Subcutaneous abdominal adipose tissue (tissue), 5 donors: ENCODE measurements at regions not wholly inside any gene's neighbourhood (a gene's known extent, or its start where the extent isn't known, plus 50 kb on each side); places are given as distances from the start of the nearest gene placed in this dataset.

Source experiments
- H3K27ac ChIP-seq: one replicate; pipeline ENCODE4 v1.7.0; 2013; ENCODE audit warnings: low read depth, mild to moderate bottlenecking, inconsistent platforms, low read length, moderate library complexity
- H3K27me3 ChIP-seq, 5 donors: one replicate each; pipeline ENCODE4 v1.7.0; 2013; ENCODE audit warnings: low read length in 5 of 5, inconsistent platforms in 1 of 5; ENCODE audit not compliant: control insufficient read depth in 5 of 5, insufficient read depth in 4 of 5
- H3K36me3 ChIP-seq, 5 donors: one replicate each; pipeline ENCODE4 v1.7.0; 2013; ENCODE audit warnings: low read length in 5 of 5; ENCODE audit not compliant: control insufficient read depth in 5 of 5, insufficient read depth in 5 of 5
- H3K4me1 ChIP-seq, 5 donors: one replicate each; pipeline ENCODE4 v1.7.0; 2013; ENCODE audit warnings: low read length in 5 of 5, mild to moderate bottlenecking in 3 of 5, moderate library complexity in 1 of 5; ENCODE audit not compliant: control insufficient read depth in 5 of 5, insufficient read depth in 5 of 5
- H3K4me3 ChIP-seq, 5 donors: one replicate each; pipeline ENCODE4 v1.7.0; 2013; ENCODE audit warnings: low read length in 5 of 5, low read depth in 1 of 5
- H3K9ac ChIP-seq, 5 donors: one replicate each; pipeline ENCODE4 v1.7.0; 2013; ENCODE audit warnings: low read length in 5 of 5, mild to moderate bottlenecking in 4 of 5, moderate library complexity in 3 of 5
- H3K9me3 ChIP-seq, 5 donors: one replicate each; pipeline ENCODE4 v1.7.0; 2013; ENCODE audit warnings: low read length in 5 of 5; ENCODE audit not compliant: control insufficient read depth in 5 of 5
- donor health status: healthy.
- donor health status: healthy.
- donor health status: healthy.
- donor health status: healthy.
- donor health status: healthy.

GRCh38 chr18:70506511-70506910 lies 217.7 kb downstream of the SOCS6 start:
- H3K36me3 ChIP-seq, result no peaks in the 10 kb centered on the region
- H3K4me3 ChIP-seq, result no peak overlapping the region
- no peaks in the 10 kb centered on the region for H3K27me3 ChIP-seq
- no peak overlapping the region for H3K9ac ChIP-seq
- no peaks in the 10 kb centered on the region for H3K9me3 ChIP-seq
- no peaks in the 10 kb centered on the region for H3K4me1 ChIP-seq
- H3K27ac ChIP-seq, result no peak overlapping the region

- H3K27ac ChIP-seq, result no peak overlapping the region
- no peaks in the 10 kb centered on the region for H3K27me3 ChIP-seq
- H3K4me3 ChIP-seq, result no peak overlapping the region
- no peaks in the 10 kb centered on the region for H3K4me1 ChIP-seq
- H3K9ac ChIP-seq, result no peak overlapping the region
- H3K9me3 ChIP-seq, result no peaks in the 10 kb centered on the region
- no peaks in the 10 kb centered on the region for H3K36me3 ChIP-seq
Observed at GRCh38 chr18:70503060-70503459, 214.2 kb downstream of the SOCS6 start.

GRCh38 chr18:70501358-70501757 lies 212.5 kb downstream of the SOCS6 start:
- H3K36me3 ChIP-seq, result no peaks in the 10 kb centered on the region
- H3K27ac ChIP-seq, result no peak overlapping the region
- no peaks in the 10 kb centered on the region for H3K27me3 ChIP-seq
- no peaks in the 10 kb centered on the region for H3K4me1 ChIP-seq
- H3K9ac ChIP-seq, result no peak overlapping the region
- H3K4me3 ChIP-seq, result no peak overlapping the region
- no peaks in the 10 kb centered on the region for H3K9me3 ChIP-seq

- no peaks in the 10 kb centered on the region for H3K4me1 ChIP-seq
Observed at GRCh38 chr18:70500748-70501147, 211.9 kb downstream of the SOCS6 start.

GRCh38 chr18:70499218-70499691 lies 210.4 kb downstream of the SOCS6 start:
- Histone ChIP-seq H3K4me3 (no peak overlapping the region), H3K36me3 (no peaks in the 10 kb centered on the region), H3K27ac (no peak overlapping the region), H3K9ac (no peak overlapping the region), H3K9me3 (no peaks in the 10 kb centered on the region), H3K27me3 (no peaks in the 10 kb centered on the region), H3K4me1 (no peaks in the 10 kb centered on the region)

More at GRCh38 chr18:70500748-70501147, 211.9 kb downstream of the SOCS6 start:
- no peaks in the 10 kb centered on the region for H3K9me3 ChIP-seq
- H3K4me3 ChIP-seq, result no peak overlapping the region
- H3K36me3 ChIP-seq, result no peaks in the 10 kb centered on the region
- H3K9ac ChIP-seq, result no peak overlapping the region
- H3K27ac ChIP-seq, result no peak overlapping the region
- no peaks in the 10 kb centered on the region for H3K27me3 ChIP-seq

- Histone ChIP-seq H3K36me3 (no peaks in the 10 kb centered on the region), H3K27me3 (no peaks in the 10 kb centered on the region), H3K4me1 (no peaks in the 10 kb centered on the region), H3K4me3 (no peak overlapping the region), H3K9ac (no peak overlapping the region), H3K27ac (no peak overlapping the region), H3K9me3 (no peaks in the 10 kb centered on the region)
Observed at GRCh38 chr18:70496353-70497294, 207.8 kb downstream of the SOCS6 start.

- Histone ChIP-seq H3K9me3 (no peaks in the 10 kb centered on the region), H3K27me3 (no peaks in the 10 kb centered on the region), H3K9ac (no peak overlapping the region), H3K36me3 (no peaks in the 10 kb centered on the region), H3K27ac (no peak overlapping the region), H3K4me3 (no peak overlapping the region), H3K4me1 (peaks cover 0 to 11% (median 8%) of the 10 kb centered on the region in 5 donors)
Observed at GRCh38 chr18:70494524-70494923, 205.7 kb downstream of the SOCS6 start.

GRCh38 chr18:70493461-70493860 lies 204.6 kb downstream of the SOCS6 start:
- no peak overlapping the region for H3K27ac ChIP-seq
- no peaks in the 10 kb centered on the region for H3K36me3 ChIP-seq
- H3K27me3 ChIP-seq, result no peaks in the 10 kb centered on the region
- no peaks in the 10 kb centered on the region for H3K9me3 ChIP-seq
- H3K4me3 ChIP-seq, result no peak overlapping the region
- no peak overlapping the region for H3K9ac ChIP-seq
- peaks cover 0 to 13% (median 9%) of the 10 kb centered on the region in 5 donors for H3K4me1 ChIP-seq

GRCh38 chr18:70491734-70492348 lies 203.0 kb downstream of the SOCS6 start:
- no peaks in the 10 kb centered on the region for H3K27me3 ChIP-seq
- H3K36me3 ChIP-seq, result no peaks in the 10 kb centered on the region
- no peak overlapping the region for H3K27ac ChIP-seq
- H3K9ac ChIP-seq, result no peak overlapping the region
- H3K9me3 ChIP-seq, result no peaks in the 10 kb centered on the region
- no peak overlapping the region for H3K4me3 ChIP-seq
- peaks cover 0 to 13% (median 9%) of the 10 kb centered on the region in 5 donors for H3K4me1 ChIP-seq
